OCI-LY7 (cell line): ENCODE measurements at regions not wholly inside any gene's neighbourhood (a gene's known extent, or its start where the extent isn't known, plus 50 kb on each side); places are given as distances from the start of the nearest gene placed in this dataset.

Experiments used
- BruUV-seq: library from RNA; stranded (reverse); fragments of 400-500 nt; replicated peaks from 2 replicates; lab custom pipeline; 2021; lab: Mats Ljungman, UMichigan
- CTCF ChIA-PET: fragments of 300-600 bp; sonication (Branson Sonifier 250); formaldehyde crosslinking; loops from one replicate; lab custom pipeline; 2022; ENCODE audit warnings: antibody characterized with exemption; ENCODE audit not compliant: unreplicated experiment; lab: Charles Lee
- POLR2A ChIA-PET: fragments of 300-600 bp; sonication (Branson Sonifier 250); formaldehyde crosslinking; loops from one replicate; lab custom pipeline; 2022; ENCODE audit warnings: antibody characterized with exemption; lab: Charles Lee
- DNase-seq: peaks from one replicate; pipeline ENCODE4 v3.0.0-alpha.2; 2015; ENCODE audit warnings: low spot score
- H2AFZ ChIP-seq: fragments of 200-600 bp; sonication (generic), shearing (Covaris generic); 2 replicates; pipeline ENCODE4 v1.6.1; 2014; ENCODE audit warnings: mild to moderate bottlenecking, antibody characterized with exemption, low read length, moderate library complexity
- H3K27ac ChIP-seq: fragments of 200-600 bp; sonication (generic); 2 replicates; pipeline ENCODE4 v1.5.1; 2014; ENCODE audit warnings: mixed run types, low read depth, mild to moderate bottlenecking, moderate library complexity, low read length, inconsistent platforms; ENCODE audit not compliant: poor library complexity, severe bottlenecking
- H3K36me3 ChIP-seq: fragments of 200-600 bp; sonication (generic); 2 replicates; pipeline ENCODE4 v1.6.1; 2014; ENCODE audit warnings: mild to moderate bottlenecking, antibody characterized with exemption, low read length, moderate library complexity, mixed read lengths; ENCODE audit not compliant: insufficient read depth
- H3K4me1 ChIP-seq: fragments of 200-600 bp; sonication (generic); 2 replicates; pipeline ENCODE4 v1.5.1; 2014; ENCODE audit warnings: mild to moderate bottlenecking, low read length; ENCODE audit not compliant: insufficient read depth, poor library complexity, severe bottlenecking
- H3K4me2 ChIP-seq: fragments of 200-600 bp; sonication (generic); 2 replicates; pipeline ENCODE4 v1.6.1; 2014; ENCODE audit warnings: mild to moderate bottlenecking, low read length
- H3K4me3 ChIP-seq: fragments of 200-600 bp; sonication (generic); 2 replicates; pipeline ENCODE4 v1.5.1; 2014; ENCODE audit warnings: mild to moderate bottlenecking, low read depth, low read length; ENCODE audit not compliant: poor library complexity, severe bottlenecking
- H3K79me2 ChIP-seq: fragments of 200-600 bp; sonication (generic); 2 replicates; pipeline ENCODE4 v1.6.1; 2016; ENCODE audit warnings: low read depth, mild to moderate bottlenecking, low read length, moderate library complexity, mixed read lengths; ENCODE audit not compliant: insufficient read depth
- H3K9me2 ChIP-seq: fragments of 200-600 bp; sonication (generic); 2 replicates; pipeline ENCODE4 v1.6.1; 2016; ENCODE audit warnings: mild to moderate bottlenecking, low read length, mixed read lengths; ENCODE audit not compliant: insufficient read depth
- H3K9me3 ChIP-seq: fragments of 200-600 bp; sonication (generic); 2 replicates; pipeline ENCODE4 v1.6.1; 2014; ENCODE audit warnings: mild to moderate bottlenecking, mixed run types, low read length, mixed read lengths
- H4K20me1 ChIP-seq: fragments of 200-600 bp; sonication (generic); 2 replicates; pipeline ENCODE4 v1.6.1; 2014; ENCODE audit warnings: mild to moderate bottlenecking, antibody characterized with exemption, low read length, moderate library complexity, mixed read lengths; ENCODE audit not compliant: insufficient read depth
- EZH2phosphoT487 ChIP-seq: fragments of 200-600 bp; sonication (generic); IDR thresholded peaks from 2 replicates; pipeline ENCODE4 v1.6.1; 2018; ENCODE audit warnings: low read depth, borderline replicate concordance, mild to moderate bottlenecking, mixed run types, antibody characterized with exemption, low read length, moderate library complexity, mixed read lengths
- intact Hi-C: fragments of 100-400 bp; cut with micrococcal nuclease; formaldehyde crosslinking; loops from one replicate; pipeline ENCODE4 v1.10.0; 2022; ENCODE audit not compliant: unreplicated experiment
- TF ChIP-seq, protein P1 (sequence below): fragments of 200-600 bp; sonication (generic); conservative IDR thresholded peaks from 2 replicates; pipeline ENCODE4 v1.5.1; 2014; ENCODE audit warnings: mild to moderate bottlenecking, antibody characterized with exemption, low read length, moderate library complexity, mixed read lengths

DNA sequence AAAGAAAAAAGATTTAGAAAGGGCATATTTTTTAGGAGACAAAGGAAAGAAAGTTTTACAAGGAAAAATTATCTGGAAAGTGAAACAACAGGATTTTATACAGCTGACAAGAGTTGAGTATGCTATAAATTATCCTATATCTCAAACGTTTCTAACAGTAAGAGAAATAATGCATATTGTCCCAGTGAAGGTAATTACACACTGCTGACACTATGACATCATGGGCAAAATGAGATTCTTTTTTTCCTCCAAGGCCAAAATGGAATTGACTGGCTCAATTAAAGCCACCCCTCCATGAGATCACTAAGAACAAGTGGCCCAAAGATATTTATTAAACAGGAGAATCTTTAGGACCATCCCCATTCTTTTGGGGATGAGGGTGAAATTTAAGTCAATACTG lies 72.0 kb upstream of the CDIN1 start:
- ChIA-PET POLR2A (no interaction called here), CTCF (no interaction called here)
- Histone ChIP-seq H3K4me2 (no peak overlapping the region), H3K9me2 (no peaks in the 10 kb centered on the region), H3K27ac (no peak overlapping the region), H3K4me1 (no peaks in the 10 kb centered on the region), H3K79me2 (no peaks in the 10 kb centered on the region), H4K20me1 (no peaks in the 10 kb centered on the region), H3K9me3 (no peaks in the 10 kb centered on the region), H3K36me3 (no peaks in the 10 kb centered on the region), H2AFZ (no peak overlapping the region), H3K4me3 (no peak overlapping the region)
- intact Hi-C loops: loop anchor here (10.0 kb wide), 1 partner anchor 627 kb away; no protein-coding TSS in a partner anchor
- no TSS peak for BruUV-seq
- TF ChIP-seq EZH2phosphoT487: no peak
- TF ChIP-seq, protein P1, sequence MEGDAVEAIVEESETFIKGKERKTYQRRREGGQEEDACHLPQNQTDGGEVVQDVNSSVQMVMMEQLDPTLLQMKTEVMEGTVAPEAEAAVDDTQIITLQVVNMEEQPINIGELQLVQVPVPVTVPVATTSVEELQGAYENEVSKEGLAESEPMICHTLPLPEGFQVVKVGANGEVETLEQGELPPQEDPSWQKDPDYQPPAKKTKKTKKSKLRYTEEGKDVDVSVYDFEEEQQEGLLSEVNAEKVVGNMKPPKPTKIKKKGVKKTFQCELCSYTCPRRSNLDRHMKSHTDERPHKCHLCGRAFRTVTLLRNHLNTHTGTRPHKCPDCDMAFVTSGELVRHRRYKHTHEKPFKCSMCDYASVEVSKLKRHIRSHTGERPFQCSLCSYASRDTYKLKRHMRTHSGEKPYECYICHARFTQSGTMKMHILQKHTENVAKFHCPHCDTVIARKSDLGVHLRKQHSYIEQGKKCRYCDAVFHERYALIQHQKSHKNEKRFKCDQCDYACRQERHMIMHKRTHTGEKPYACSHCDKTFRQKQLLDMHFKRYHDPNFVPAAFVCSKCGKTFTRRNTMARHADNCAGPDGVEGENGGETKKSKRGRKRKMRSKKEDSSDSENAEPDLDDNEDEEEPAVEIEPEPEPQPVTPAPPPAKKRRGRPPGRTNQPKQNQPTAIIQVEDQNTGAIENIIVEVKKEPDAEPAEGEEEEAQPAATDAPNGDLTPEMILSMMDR: no peak
- no peak for DNase-seq

DNA sequence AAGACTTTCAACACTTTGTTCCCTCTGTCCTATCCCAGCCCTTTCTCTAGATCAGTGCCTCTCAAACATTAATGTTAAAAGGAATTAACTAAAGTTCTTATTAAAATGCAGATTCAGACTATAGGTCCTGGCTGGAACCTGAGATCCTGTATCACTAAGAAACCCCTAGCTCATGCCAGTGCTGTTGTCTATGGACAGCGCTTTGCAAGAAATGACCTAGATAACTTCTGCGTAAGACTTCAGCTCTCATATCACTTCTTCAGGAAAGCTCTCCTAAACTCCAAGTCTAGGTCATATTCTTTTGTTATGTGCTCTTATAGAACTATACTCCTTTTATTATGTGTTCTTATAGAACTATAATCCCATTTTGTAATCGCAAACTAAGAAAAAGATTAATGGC lies 67.8 kb upstream of the CDIN1 start:
- POLR2A ChIA-PET: no interaction called here
- H3K4me1 ChIP-seq: no peaks in the 10 kb centered on the region
- no peak overlapping the region for H2AFZ ChIP-seq
- H3K9me2 ChIP-seq: no peaks in the 10 kb centered on the region
- H3K4me3 ChIP-seq: no peak overlapping the region
- BruUV-seq: no TSS peak
- no peaks in the 10 kb centered on the region for H3K79me2 ChIP-seq
- intact Hi-C loops: no loop called here
- H3K27ac ChIP-seq: no peak overlapping the region
- no peak for DNase-seq
- no peaks in the 10 kb centered on the region for H4K20me1 ChIP-seq
- no peaks in the 10 kb centered on the region for H3K9me3 ChIP-seq
- CTCF ChIA-PET: no interaction called here
- TF ChIP-seq, protein P1: no peak
- TF ChIP-seq EZH2phosphoT487: no peak
- H3K4me2 ChIP-seq: no peak overlapping the region
- no peaks in the 10 kb centered on the region for H3K36me3 ChIP-seq

DNA sequence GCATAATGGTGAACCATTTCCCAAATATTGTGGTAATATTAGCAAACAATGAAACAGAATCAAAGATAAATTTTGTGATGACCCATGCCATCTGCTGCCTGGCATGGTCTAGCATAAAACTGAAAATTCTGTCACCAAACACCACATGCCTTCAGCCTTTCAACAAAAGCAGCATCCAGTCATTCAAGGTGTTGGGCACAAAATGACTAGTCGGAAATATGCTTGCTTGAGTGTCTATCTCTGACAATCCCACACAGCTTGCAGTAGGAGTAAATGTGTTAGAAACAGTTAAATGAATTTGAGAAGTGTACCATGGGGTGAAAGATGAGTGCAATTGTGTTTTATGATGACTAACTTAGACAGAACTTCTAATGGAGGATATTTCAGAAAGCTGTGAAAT lies 61.7 kb upstream of the CDIN1 start:
- TF ChIP-seq, protein P1: no peak
- TF ChIP-seq EZH2phosphoT487: no peak
- no peak overlapping the region for H3K4me2 ChIP-seq
- no peaks in the 10 kb centered on the region for H3K9me3 ChIP-seq
- BruUV-seq: no TSS peak
- CTCF ChIA-PET: no interaction called here
- no peaks in the 10 kb centered on the region for H3K4me1 ChIP-seq
- no peak overlapping the region for H3K27ac ChIP-seq
- H4K20me1 ChIP-seq: no peaks in the 10 kb centered on the region
- DNase-seq: no peak
- no peak overlapping the region for H2AFZ ChIP-seq
- POLR2A ChIA-PET: no interaction called here
- H3K79me2 ChIP-seq: no peaks in the 10 kb centered on the region
- no peak overlapping the region for H3K4me3 ChIP-seq
- no peaks in the 10 kb centered on the region for H3K9me2 ChIP-seq
- H3K36me3 ChIP-seq: no peaks in the 10 kb centered on the region
- intact Hi-C loops: loop anchor here (5.0 kb wide), 1 partner anchor 50 kb away; no protein-coding TSS in a partner anchor
